K562 (cell line): ENCODE measurements at regions not wholly inside any gene's neighbourhood (a gene's known extent, or its start where the extent isn't known, plus 50 kb on each side); places are given as distances from the start of the nearest gene placed in this dataset.
A peak's percentile ranks its signal among the peaks of the same experiment; 100 is the strongest.

ENCODE experiments used
- DEAF1 ChIP-seq: fragments of 450-650 bp; formaldehyde crosslinking; IDR thresholded peaks from 2 replicates; pipeline ENCODE4 v1.4.0; 2020; ENCODE audit warnings: mild to moderate bottlenecking, moderate library complexity
- GMEB1 ChIP-seq: fragments of 250-450 bp; sonication (Bioruptor Pico); IDR thresholded peaks from 2 replicates; pipeline ENCODE4 v1.4.0; 2020; ENCODE audit warnings: mild to moderate bottlenecking
- MGA ChIP-seq: fragments of 450-650 bp; IDR thresholded peaks from 2 replicates; pipeline ENCODE4 v1.6.1; 2016; ENCODE audit warnings: mild to moderate bottlenecking, moderate library complexity
- TRIM25 ChIP-seq: fragments of 450-650 bp; IDR thresholded peaks from 2 replicates; pipeline ENCODE4 v1.7.0; 2016; ENCODE audit warnings: borderline replicate concordance
- ZNF277 ChIP-seq: fragments of 250-450 bp; sonication (Bioruptor Pico); IDR thresholded peaks from 2 replicates; pipeline ENCODE4 v1.8.0; 2022; ENCODE audit warnings: inconsistent platforms, mild to moderate bottlenecking, moderate library complexity, borderline replicate concordance
- ZNF668 ChIP-seq: fragments of 250-450 bp; sonication (Bioruptor Pico); IDR thresholded peaks from 2 replicates; pipeline ENCODE4 v1.8.0; 2022; ENCODE audit warnings: mild to moderate bottlenecking, inconsistent platforms

- no peak for TF ChIP-seq MGA
- TF ChIP-seq TRIM25 = no peak
- no peak for TF ChIP-seq GMEB1 (CRISPR knock-in tag)
- TF ChIP-seq ZNF668 = no peak
- no peak for TF ChIP-seq ZNF277 (CRISPR knock-in tag)
- TF ChIP-seq DEAF1 (CRISPR knock-in tag) = 0 out of 2 replicates have a peak, but pooled peaks have one; percentile 18
Observed at GRCh38 chr10:83961620-83962019, 177.7 kb upstream of the GHITM start (continued).
